GM18861 (cell line): ENCODE measurements at regions not wholly inside any gene's neighbourhood (a gene's known extent, or its start where the extent isn't known, plus 50 kb on each side); places are given as distances from the start of the nearest gene placed in this dataset.
A peak's percentile ranks its signal among the peaks of the same experiment; 100 is the strongest.

ENCODE experiments used
- ATAC-seq: cut with Tn5 transposase; IDR thresholded peaks from one replicate; pipeline ENCODE4 v1.9.1; 2021; ENCODE audit not compliant: unreplicated experiment

DNA sequence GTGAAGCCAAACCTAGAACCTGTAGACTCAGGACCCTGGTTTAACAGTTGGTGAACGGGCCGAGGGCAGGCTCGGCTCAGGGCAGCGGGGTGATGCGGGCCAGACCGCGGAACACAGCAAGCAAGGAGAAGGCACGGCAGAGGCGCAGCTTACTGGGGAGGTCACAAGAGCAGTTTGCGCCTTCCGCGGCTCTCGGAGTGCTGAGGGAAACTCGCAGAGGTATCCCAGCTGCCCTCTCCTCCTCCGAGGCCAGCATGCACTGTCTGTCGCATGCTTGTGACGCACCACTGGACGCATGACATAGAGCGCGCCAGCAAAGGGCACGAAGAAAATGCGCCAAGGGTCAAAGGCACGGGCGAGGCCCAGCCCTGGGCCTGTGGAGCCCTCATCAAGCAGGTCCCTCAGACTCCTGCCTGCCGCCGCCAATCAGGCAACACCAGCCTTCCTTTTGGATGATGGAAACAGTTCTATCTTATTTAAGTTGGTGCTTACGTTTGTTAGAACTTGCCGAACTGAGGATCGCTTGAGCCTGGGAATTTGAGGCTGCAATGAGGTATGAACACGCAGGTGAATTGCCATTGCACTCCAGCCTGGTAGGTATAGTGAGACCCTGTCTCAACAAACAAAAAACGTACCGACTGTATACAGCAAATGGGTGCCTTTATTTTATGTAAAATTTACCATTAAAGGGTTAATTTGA is 574.3 kb upstream of the GHITM start:
- no peak for ATAC-seq

DNA sequence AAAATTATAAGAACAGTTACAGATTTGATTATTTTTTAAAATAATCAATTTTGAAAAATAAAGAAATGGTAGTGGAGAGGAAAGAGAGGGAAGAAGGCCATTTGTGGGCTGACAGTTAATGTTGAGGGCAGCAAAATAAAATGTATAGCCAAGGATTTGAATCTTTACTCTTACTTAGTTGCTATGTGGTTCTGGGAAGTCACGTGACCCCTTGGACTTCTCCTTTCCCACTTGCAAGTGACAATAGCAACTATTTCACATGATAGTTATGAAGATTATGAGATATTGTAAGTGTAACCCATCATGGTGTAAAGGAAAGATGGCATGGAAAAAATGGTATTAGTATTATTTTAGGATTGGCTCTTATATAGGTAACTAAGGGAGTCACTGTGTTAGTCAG is 567.3 kb upstream of the GHITM start:
- ATAC-seq, result no peak

DNA sequence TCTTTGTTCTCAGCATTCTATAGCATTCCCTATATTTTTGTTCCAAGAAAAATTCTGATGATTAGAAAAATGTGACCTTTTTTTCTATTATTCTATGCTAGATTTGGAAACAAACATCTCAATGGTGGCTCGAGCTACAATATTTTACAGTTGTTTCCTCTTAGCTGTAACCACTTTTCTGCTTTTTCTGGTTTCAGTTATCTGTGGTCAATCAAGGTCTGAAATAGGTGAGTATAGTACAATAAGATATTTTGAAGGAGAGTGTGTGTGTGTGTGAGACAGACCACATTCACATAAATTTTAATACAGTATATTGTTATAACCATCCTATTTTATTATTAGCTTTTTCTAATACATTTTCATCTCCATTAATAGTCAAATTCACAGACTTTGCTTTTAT is 564.5 kb upstream of the GHITM start:
- ATAC-seq, result no peak

DNA sequence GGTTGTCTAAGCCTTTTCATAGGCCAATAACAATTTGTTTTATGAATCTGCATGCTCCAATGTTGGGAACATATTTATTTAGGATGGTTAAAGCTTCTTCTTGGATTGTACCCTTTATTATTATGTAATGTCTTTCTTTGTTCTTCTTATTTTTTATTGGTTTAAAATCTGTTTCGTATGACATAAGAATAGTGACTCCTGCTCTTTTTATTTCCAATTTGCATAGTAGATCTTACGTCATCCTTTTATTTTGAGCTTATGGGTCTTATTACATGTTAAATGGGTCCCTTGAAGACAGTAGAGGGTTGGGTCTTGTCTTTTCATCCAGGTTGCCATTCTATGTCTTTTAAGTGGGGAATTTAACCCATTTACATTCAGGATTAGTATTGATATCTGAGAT is 561.9 kb upstream of the GHITM start:
- no peak for ATAC-seq

DNA sequence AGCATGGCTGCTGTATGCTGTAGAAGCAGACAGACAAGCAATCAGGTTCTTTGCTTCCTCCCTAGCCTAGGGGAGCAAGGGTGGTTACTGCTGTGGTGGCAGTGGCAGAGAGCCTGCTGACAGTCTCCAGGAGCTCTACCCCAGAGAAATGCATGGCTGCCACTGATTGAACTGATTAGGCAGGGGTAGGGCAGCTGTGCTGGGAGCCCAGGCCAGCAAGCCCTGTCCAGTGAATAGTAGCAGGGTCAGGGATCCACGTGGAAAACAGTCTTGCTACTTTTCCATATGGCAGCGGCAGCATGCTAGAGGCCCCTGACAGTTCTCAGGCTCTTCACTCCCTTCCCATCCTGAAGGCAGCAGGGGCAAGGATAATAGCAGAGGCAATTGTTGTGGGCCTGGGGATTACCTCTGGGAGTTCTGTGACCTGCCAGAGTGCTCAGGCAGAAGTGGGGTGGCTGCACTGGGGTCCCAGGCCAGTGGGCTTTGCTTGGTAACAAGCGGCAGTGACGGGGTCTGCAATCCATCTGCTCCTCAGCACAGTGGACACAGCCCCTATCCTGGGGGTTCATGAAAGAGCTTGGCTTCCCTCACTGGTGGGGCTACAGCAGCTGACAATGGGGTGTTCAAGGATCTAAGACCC is 558.8 kb upstream of the GHITM start:
- ATAC-seq, result no peak

DNA sequence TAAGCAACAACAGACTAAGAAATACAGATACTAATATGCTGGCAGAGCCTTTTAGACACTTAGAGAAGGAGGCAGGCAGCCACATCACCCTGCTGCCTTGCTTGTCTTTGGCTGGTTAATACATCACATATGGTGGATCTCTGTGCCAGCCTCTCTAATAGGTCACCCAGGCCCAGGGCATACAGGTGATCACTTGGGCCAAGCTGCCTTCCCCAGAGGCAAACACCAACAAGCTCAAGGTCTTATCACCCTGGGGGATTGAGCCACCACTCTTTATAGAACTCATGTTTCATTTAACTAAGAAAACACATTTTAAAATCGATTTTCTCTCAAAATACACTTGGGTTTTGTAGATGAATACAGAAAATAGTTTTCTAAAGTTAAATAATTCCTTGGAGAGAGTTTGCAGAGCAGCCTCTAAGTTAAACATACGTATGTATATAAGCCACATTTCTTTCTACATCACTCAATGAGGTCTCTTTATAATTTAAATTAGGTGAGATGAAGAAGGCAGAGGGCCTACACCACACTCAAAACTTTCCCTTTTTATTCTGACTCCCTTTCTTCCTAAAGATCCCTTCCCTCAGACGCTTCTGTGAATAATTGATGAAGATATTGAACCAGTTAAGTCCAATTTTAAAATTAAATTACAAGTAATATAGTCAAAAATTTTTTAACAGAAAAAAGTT is 556.8 kb upstream of the GHITM start:
- ATAC-seq, result no peak

DNA sequence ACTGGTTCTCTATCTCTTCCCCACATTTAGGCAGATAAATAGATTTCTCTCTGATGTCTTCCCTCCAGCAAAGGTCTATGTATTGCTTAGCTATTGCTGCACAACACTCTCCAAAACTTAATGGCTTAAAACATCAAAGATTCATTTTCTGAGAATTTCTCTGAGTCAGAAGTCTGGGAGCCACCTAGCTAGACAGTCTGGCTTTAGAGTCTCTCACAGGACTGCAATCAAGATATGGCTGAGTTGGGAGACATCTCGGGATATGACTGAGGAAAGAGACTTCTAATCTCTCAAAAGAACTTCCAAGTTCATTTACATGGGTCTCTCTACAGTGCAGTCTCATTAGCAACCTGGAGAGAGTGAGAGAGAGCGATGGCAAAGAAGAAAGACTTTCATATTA is 553.6 kb upstream of the GHITM start:
- no peak for ATAC-seq

DNA sequence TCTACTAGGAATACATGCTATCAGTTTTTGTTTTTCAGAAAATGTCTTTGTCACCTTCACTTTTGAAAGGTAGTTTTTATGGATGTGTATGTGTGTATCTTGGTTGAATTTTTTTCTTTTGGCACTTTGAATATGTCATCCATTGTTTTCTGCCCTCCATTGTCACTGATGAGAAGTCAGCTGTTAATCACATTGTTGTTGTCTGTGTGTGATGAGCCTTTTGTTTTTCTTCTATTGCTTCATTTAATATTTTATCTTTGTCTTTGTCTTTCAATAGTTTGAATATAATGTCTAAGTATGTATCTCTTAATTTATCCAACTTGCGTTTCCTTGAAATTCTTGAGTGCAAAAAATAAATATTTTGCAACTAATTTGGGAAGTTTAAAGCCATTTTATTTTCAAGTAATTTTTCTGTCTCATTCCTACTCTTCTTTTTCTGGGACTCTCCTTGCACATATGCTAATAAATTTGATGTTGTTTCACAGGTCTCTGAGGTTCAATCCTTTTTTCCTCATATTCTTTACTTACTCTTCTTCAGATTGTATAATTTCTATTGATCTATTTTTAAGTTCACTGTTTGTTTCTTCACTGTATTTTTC is 546.9 kb upstream of the GHITM start:
- ATAC-seq, result no peak

DNA sequence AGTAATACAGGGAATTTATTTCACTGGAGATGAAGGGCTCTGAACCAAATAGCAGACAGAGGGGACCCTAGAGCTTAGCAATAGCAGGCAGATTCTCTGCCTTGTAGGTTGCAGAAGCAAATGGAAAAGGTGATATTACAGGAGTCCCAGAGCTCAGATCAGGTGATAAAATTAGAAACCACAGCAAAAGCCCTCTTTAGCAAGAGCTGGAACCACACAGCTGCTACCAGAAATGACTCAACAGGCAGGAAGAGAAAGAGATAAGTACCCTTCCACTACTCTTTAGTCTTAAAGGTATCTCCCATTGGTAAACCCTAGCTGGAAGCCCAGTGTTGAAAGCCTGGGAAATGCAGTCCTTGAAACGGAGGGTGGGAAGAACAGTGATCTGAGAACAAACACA is 535.6 kb upstream of the GHITM start:
- peak; percentile 94 for ATAC-seq

DNA sequence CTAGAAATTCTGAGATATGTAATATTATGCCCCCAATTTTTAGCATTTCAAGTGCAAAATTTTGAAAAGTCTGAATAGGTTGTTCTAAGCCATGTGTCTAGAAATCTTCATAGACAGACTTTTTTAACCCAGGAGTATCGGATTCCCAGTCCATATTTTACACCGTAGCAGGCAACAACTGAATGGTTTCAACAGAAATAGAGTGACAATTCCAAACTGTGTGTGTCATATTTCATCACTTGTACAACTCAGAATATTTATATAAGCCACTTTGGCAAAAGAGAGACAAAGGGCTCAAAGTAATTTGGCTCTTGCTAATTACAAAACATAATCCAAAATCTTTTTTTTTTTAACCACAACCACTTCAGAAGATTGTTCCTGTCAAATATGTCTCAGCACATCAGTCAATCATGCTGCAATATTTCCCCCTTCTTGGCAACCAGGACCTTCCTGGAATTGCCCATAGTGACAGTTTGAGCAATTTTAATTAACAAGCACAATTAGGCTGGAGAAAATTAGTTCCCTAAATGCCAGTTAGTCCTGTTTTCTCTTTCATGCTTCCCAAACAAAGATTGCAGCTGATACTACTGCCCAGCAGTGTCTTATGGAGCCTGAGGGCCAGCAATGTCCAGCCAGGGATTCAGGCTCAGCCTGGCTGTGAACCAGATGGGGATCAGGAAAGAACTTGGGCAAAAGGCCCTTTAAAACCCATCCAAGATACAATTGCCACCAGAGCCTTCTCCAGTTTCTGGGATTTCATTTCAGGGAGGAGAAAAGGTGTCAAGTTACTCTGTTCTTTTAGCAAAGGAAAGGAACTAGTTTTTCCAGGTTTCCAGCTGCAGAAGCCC is 533.3 kb upstream of the GHITM start:
- ATAC-seq, result no peak

DNA sequence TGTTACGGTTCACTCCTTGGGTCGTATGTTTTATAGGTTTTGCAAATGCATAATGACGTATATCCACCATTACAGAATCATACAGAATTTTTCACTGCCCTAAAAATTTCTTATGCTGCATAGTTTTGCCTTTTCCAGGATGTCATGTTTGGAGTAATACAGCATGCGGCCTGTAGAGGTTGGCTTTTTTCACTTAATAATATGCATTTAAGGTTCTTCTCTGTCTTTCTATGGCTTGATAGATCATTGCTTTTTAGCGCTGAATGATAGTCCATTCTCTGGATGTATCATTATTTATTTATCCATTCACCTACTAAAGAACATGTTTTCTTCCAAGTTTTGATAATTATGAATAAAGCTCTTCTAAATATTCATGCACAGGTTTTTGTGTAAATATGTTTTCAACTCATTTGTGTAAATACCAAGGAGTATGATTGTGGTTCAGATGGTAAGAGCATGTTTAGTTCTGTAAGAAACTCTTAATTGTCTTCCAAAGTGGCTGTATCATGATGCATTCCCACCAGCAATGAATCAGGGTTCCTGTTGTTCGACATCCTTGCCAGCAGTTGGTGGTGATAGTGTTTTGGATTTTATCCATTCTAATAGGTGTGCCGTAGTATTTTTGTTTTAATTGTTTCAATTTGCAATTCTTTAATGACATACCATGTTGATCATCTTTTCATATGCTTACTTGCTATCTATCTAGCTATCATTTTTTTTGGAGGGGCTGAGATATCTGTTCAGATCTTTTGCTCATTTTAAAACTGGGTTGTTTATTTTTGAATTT is 531.2 kb upstream of the GHITM start:
- no peak for ATAC-seq

DNA sequence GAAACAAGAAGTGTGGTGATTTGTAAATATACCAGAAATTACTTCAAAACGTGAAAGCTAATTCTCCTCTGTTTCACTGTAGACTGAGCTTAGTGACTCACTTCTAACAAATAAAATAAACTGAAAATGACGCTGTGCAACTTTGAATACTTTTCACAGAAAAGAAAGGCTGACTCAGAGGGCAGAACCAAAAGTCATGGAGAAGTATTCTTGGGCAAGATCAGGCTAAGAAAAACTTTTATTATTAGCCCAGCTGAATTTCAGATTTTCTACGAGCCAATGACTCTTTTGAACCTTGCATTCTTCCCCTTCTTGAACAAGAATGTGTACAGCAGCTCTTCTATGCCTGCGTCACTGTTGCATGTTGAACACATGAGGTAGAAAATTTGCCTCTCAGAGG is 527.3 kb upstream of the GHITM start:
- ATAC-seq, result no peak

DNA sequence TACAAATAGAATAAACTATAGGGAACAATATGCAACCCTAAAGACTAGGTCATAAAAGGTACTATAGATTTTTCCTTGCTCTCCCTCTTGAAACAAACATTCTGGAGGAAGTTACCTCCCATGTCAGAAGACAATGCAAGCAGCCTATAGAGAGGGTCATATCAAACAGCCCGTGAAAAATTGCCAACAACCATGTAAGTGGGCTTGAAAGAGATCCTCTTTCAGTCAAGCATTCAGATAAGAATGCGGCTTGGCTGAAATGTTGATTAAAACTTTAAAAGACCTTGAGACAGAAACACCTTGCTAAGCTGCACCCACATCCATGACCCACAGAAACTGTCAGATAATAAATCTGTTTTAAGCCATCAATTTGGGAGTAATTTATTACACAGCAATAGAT is 526.6 kb upstream of the GHITM start:
- ATAC-seq, result no peak

DNA sequence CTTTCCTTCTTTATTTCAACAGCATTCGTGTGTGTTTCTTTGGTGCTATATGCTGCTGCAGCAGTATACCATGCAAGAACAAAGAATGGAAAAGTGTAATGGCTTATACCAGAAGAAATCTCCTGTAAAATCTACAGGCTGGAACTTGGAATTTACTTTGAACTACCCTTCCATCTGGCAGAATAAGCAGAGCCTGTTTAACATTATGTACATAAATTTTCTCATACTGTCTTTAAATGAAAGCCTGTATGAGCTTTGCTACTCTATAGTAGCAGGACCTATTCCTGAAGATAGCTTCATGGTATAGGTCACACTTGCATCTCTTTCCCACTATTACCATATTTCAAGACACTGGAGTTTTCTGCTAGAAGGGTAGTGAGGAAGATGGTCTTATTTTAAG is 522.1 kb upstream of the GHITM start:
- no peak for ATAC-seq

DNA sequence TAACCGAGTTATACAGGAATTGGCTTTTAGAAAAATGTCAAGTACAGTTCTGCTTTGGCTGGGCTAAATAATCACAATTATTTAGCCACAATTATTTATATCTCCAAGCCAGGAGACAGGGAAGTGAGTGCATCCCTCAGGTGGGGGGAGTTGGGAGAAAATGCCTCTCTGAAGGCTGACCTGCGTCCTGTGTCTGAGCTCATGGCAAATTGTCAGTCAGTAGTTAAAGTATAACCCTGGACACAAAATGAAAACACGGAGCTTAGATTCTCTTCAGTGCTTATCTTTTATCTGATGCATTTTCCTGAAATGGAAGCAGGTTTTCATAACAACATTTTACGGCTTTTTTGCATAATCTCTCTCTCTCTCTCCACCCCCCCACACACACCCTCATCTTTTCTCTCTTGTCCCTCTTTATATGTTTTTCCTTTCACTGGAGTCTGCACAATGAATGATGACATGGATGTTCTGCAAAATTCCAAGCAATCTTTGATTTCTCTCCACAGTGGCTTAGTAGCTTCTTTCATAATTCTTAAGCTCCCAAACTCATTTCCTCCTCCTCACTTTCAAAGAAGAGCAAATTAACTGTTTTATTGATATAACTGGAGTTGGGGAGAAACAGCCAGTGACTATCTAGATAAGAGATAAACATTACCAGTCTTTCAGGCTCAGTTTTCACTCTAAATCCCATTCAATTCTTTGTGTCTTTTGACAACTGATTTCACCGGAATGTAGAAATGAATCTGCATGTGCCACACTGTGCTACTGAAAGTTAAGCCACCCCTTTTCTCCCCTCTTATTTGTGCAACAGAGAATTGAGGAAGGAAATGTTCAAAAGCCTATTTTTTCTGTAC is 521.4 kb upstream of the GHITM start:
- no peak for ATAC-seq

DNA sequence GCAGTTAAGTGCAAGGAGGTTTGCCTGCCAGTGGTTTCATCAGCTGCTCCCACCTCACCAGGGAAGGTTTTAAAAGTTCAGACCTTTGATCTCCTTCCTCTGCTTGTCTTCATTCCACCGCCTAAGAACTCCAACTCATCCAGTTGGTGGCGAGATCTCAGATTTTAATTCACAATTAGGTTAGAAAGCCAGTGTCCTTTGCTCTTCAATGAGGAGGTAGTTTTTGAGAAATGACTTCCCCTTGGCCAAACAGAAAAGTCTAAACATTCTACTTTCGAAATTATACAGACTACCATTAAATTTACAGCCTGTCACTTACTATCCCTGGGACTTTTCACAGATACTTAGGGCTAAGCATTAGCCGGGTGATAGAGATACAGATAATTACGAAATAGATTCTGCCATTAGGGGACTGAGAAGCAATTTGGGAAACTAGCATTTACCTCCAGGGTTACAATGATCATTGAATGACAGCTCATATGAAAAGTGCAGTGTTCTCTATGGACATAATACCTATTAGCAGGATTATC is 513.4 kb upstream of the GHITM start:
- no peak for ATAC-seq

DNA sequence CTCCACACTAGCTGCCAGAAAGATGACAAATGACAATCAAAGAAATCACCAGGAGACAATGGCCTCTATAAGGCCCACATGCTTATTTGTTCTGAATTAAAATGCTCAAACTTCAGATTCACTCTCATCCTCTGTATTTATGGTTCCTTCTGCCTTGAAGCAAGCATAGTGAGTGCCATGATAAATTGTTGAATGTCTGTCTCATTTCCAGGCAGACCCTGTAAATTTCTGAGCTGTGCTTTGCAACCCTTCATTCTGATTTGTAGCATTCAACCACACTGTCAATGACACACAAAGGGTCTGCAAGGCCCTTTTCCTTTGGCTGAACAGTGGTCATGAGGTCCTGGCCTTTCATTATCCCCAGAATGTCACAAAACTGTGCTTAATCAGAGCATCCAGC is 506.6 kb upstream of the GHITM start:
- ATAC-seq, result no peak

DNA sequence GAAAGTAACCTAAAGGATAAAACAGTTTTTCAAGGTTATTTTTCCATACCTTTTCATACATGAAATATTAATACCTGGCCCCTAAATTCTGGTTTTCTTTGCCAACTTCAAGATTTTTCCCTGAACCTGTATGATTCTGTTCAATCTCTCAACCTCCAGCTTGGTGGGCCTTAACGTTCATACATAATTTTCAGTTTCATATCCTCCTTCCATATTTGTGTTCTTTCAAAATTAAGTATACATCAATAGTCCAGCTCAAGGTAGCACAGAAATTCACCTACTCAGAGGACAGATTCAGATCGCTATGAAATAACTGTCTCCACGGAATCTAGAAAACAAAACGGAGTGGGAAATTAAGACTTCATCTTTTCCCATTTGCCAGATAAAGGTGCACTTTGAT is 505.8 kb upstream of the GHITM start:
- no peak for ATAC-seq

DNA sequence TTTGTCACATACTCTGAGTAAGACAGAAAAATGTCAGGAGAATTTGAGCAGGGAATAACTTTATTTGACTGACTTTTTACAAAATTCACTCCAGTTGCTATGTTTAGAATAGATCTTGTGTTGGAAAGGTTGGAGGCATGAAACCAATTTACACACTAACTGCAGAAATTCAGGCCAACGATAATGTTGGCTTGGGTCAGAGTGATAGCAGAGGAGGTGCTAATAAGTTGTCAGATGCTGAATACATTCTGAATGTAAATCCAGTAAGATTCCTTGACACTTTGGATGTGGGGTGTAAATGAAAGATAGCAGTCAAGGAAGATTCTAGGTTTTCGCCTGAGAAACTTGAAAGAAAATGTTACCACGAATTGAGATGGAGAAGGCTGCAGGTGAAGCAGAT is 502.5 kb upstream of the GHITM start:
- ATAC-seq, result no peak
